Endothelial cell (in vitro differentiated cells): ENCODE measurements at regions not wholly inside any gene's neighbourhood (a gene's known extent, or its start where the extent isn't known, plus 50 kb on each side); places are given as distances from the start of the nearest gene placed in this dataset.

Experiments used
- DNase-seq: peaks from one replicate; pipeline ENCODE4 v3.0.0; 2021; ENCODE audit warnings: low spot score
- H3K27ac Mint-ChIP-seq: one replicate; pipeline ENCODE4 v1.8.0; 2021; ENCODE audit warnings: mixed read lengths, inconsistent platforms; ENCODE audit not compliant: unreplicated experiment
- H3K27me3 Mint-ChIP-seq: one replicate; pipeline ENCODE4 v1.8.0; 2021; ENCODE audit warnings: mild to moderate bottlenecking, moderate library complexity, mixed read lengths, inconsistent platforms; ENCODE audit not compliant: unreplicated experiment
- H3K36me3 Mint-ChIP-seq: one replicate; pipeline ENCODE4 v1.8.0; 2021; ENCODE audit warnings: mild to moderate bottlenecking, low read depth, mixed read lengths, inconsistent platforms; ENCODE audit not compliant: unreplicated experiment
- H3K4me1 Mint-ChIP-seq: one replicate; pipeline ENCODE4 v1.8.0; 2021; ENCODE audit warnings: mild to moderate bottlenecking, mixed read lengths, inconsistent platforms; ENCODE audit not compliant: unreplicated experiment
- H3K4me3 Mint-ChIP-seq: one replicate; pipeline ENCODE4 v1.8.0; 2021; ENCODE audit warnings: mild to moderate bottlenecking, mixed read lengths, inconsistent platforms; ENCODE audit not compliant: unreplicated experiment
- H3K9me3 Mint-ChIP-seq: one replicate; pipeline ENCODE4 v1.8.0; 2021; ENCODE audit warnings: mixed read lengths, inconsistent platforms; ENCODE audit not compliant: unreplicated experiment
- TF ChIP-seq, protein P1 (sequence below): fragments of 200-600 bp; sonication (generic); IDR thresholded peaks from one replicate; pipeline ENCODE4 v1.5.0; 2021; ENCODE audit warnings: antibody characterized with exemption; ENCODE audit not compliant: unreplicated experiment

DNA sequence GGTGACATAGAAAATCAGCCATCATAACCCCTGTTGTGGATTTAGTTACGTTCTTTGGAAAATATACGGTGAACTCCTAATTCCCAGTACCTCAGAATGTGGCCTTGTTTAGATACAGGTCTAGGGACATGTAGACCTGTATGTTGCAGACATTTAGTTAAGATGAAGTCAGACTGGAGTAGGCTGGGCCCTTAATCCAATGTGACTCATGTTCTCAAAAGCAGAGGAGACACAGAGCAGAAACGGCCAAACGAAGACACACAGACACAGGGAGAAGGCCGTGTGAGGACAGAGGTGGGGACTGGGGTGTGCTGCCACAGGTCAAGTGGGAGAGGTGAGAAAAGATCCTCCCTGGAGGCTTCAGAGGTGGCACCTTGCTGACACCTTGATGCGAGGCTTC is 119.0 kb upstream of the PROK2 start:
- no peak overlapping the region for H3K27ac Mint-ChIP-seq
- no peaks in the 10 kb centered on the region for H3K9me3 Mint-ChIP-seq
- peaks cover 14% of the 10 kb centered on the region for H3K4me1 Mint-ChIP-seq
- no peak for DNase-seq
- H3K4me3 Mint-ChIP-seq, result no peak overlapping the region
- H3K36me3 Mint-ChIP-seq, result no peaks in the 10 kb centered on the region
- TF ChIP-seq, protein P1, sequence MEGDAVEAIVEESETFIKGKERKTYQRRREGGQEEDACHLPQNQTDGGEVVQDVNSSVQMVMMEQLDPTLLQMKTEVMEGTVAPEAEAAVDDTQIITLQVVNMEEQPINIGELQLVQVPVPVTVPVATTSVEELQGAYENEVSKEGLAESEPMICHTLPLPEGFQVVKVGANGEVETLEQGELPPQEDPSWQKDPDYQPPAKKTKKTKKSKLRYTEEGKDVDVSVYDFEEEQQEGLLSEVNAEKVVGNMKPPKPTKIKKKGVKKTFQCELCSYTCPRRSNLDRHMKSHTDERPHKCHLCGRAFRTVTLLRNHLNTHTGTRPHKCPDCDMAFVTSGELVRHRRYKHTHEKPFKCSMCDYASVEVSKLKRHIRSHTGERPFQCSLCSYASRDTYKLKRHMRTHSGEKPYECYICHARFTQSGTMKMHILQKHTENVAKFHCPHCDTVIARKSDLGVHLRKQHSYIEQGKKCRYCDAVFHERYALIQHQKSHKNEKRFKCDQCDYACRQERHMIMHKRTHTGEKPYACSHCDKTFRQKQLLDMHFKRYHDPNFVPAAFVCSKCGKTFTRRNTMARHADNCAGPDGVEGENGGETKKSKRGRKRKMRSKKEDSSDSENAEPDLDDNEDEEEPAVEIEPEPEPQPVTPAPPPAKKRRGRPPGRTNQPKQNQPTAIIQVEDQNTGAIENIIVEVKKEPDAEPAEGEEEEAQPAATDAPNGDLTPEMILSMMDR, result no peak
- peaks cover 1% of the 10 kb centered on the region for H3K27me3 Mint-ChIP-seq

DNA sequence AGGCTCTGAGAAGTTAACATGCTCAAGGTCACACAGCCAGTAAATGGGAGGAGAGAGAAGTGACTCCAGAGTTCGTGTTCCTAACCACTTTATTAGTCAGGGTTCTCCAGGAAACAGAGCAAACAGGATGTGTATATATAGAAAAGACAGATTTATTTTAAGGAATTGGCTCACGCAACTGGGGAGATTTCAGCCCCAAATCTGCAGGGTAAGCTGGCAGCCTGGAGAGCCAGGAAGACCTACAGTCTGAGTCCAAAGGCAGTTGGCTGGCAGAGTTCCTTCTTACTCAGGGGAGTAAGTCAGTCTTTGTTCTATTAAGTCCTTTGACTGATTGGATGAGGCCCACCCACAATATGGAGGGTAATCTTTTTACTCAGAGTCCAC is 118.2 kb upstream of the PROK2 start:
- H3K27me3 Mint-ChIP-seq, result peaks cover 3% of the 10 kb centered on the region
- no peak overlapping the region for H3K27ac Mint-ChIP-seq
- peaks cover 14% of the 10 kb centered on the region for H3K4me1 Mint-ChIP-seq

DNA sequence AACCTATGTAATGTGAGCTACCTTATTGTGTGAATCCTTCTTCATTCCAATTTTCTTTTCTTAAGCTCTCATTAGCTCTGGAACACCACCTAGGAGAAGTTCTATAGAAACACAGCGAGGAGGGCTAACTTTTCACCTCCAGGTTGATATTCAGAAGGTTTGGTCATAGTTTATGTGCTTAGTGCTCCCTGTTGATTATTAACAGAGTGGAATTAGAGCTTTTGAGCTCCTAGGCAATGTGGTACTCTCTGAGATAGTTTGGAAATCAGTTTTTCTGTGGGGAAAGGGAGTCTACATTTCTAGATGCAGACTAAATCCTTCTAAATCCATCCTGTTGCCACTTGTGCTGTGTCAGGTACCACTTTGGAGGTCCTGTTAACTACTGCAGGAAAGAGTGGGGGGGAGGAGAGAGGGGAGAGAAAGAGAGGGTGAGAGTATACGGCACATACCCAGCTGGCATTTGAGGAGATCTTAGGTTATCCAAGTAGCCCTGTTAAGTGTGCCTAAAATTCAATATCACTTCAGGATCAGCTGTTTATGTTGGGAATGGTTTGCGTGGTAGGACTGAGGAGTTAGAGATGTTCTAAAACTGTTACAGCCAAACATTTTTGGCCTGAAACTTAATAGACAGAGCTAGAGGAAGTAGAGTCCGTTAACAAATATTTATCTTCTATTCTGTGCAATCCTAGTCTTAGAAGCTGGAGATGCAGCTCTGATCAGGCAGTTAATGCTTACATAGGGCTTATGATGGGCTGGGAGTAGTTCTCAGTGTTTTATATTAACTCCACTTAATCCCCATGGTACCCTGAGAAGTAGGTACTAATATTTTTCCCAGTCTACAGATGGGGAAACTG is 117.5 kb upstream of the PROK2 start:
- TF ChIP-seq, protein P1, result no peak
- Mint-ChIP-seq H3K4me3 (no peak overlapping the region), H3K9me3 (no peaks in the 10 kb centered on the region), H3K4me1 (peaks cover 14% of the 10 kb centered on the region), H3K27me3 (peaks cover 3% of the 10 kb centered on the region), H3K36me3 (no peaks in the 10 kb centered on the region), H3K27ac (no peak overlapping the region)
- no peak for DNase-seq

More for the DNA sequence above, 118.2 kb upstream of the PROK2 start:
- Mint-ChIP-seq H3K36me3 (no peaks in the 10 kb centered on the region), H3K4me3 (no peak overlapping the region), H3K9me3 (no peaks in the 10 kb centered on the region)
- TF ChIP-seq, protein P1, result no peak
- no peak for DNase-seq

DNA sequence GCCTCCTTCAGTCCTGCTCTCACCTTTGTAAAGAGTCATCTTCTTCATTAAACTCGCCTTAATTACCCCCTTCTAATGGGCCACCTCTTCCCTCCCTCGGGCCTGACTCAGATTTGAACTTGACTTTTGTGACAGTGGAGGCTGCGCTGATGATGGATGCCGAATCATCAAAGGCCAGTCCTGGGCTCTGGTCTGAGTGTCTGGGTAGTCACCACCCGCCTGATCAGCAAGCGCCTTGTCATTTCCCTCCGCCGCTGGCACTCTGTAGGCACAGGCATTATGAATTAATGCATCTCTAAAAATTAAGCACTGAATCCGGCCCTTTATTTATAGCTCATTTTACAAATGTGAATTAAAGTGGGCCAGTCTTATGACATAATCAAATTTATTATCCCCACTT is 116.7 kb upstream of the PROK2 start:
- no peaks in the 10 kb centered on the region for H3K9me3 Mint-ChIP-seq
- H3K4me1 Mint-ChIP-seq, result peaks cover 7% of the 10 kb centered on the region
- TF ChIP-seq, protein P1, result no peak
- H3K27ac Mint-ChIP-seq, result no peak overlapping the region
- no peak overlapping the region for H3K4me3 Mint-ChIP-seq
- no peak for DNase-seq
- H3K36me3 Mint-ChIP-seq, result no peaks in the 10 kb centered on the region
- H3K27me3 Mint-ChIP-seq, result peaks cover 3% of the 10 kb centered on the region

DNA sequence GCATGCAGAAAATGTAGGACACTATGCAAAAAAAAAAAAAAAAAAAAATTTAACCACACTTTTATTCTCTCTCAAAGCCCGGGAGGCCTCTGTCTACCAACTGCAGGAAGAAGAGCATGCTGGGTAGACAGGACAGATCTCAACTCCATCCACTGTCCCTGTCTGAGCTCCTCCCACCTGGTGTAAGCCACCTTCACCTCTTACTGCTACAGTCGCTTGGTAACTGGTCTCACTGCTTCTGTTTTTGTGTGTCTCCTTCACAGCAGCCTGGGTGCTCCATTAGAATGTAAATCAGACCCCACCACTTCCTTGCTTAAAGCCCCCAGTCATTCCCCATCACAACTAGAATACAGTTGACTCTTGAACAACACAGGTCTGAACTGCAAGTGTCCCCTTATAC is 115.1 kb upstream of the PROK2 start:
- H3K9me3 Mint-ChIP-seq, result no peaks in the 10 kb centered on the region
- peaks cover 3% of the 10 kb centered on the region for H3K4me1 Mint-ChIP-seq
- DNase-seq, result no peak
- H3K4me3 Mint-ChIP-seq, result no peak overlapping the region
- TF ChIP-seq, protein P1, result no peak
- H3K27ac Mint-ChIP-seq, result no peak overlapping the region
- H3K36me3 Mint-ChIP-seq, result no peaks in the 10 kb centered on the region
- peaks cover 3% of the 10 kb centered on the region for H3K27me3 Mint-ChIP-seq
